Testis (tissue), 2 donors: ENCODE measurements at regions not wholly inside any gene's neighbourhood (a gene's known extent, or its start where the extent isn't known, plus 50 kb on each side); places are given as distances from the start of the nearest gene placed in this dataset.

Experiments
- POLR2A ChIP-seq: fragments of 450-650 bp; IDR thresholded peaks from one replicate; pipeline ENCODE4 v1.6.1; 2017; ENCODE audit warnings: antibody characterized with exemption, mild to moderate bottlenecking, moderate library complexity
- TF ChIP-seq, protein P1 (sequence below), 3 experiments: fragments of 450-650 bp in 2 of 3; fragments of 200-600 bp in 1 of 3; sonication (generic) in 1 of 3; IDR thresholded peaks; one replicate each; pipeline ENCODE4 v1.5.1; 2016 to 2019; ENCODE audit warnings: antibody characterized with exemption in 3 of 3, mild to moderate bottlenecking in 2 of 3, moderate library complexity in 1 of 3

- no peak for TF ChIP-seq POLR2A
- TF ChIP-seq, protein P1, sequence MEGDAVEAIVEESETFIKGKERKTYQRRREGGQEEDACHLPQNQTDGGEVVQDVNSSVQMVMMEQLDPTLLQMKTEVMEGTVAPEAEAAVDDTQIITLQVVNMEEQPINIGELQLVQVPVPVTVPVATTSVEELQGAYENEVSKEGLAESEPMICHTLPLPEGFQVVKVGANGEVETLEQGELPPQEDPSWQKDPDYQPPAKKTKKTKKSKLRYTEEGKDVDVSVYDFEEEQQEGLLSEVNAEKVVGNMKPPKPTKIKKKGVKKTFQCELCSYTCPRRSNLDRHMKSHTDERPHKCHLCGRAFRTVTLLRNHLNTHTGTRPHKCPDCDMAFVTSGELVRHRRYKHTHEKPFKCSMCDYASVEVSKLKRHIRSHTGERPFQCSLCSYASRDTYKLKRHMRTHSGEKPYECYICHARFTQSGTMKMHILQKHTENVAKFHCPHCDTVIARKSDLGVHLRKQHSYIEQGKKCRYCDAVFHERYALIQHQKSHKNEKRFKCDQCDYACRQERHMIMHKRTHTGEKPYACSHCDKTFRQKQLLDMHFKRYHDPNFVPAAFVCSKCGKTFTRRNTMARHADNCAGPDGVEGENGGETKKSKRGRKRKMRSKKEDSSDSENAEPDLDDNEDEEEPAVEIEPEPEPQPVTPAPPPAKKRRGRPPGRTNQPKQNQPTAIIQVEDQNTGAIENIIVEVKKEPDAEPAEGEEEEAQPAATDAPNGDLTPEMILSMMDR (IDR thresholded peaks at IDR 0.05), result no peak
These were observed 65.7 kb downstream of the PTHLH start for GRCh38 chr12:27906658-27907473.
